ENCODE measurements at regions not wholly inside any gene's neighbourhood (a gene's known extent, or its start where the extent isn't known, plus 50 kb on each side); places are given as distances from the start of the nearest gene placed in this dataset.
"Not testable (repeated sequence)": the region's sequence is repeated elsewhere in the genome, so short reads cannot be mapped to it uniquely, and the experiment has no call there.

- not testable (repeated sequence) for H3K9me3 Mint-ChIP-seq; H3K4me3 Mint-ChIP-seq; DNase-seq (ENCODE audit: extremely low spot score, unreplicated experiment); H3K27ac Mint-ChIP-seq; H3K27me3 Mint-ChIP-seq; H3K36me3 Mint-ChIP-seq
- H3K4me1 Mint-ChIP-seq (ENCODE audit: unreplicated experiment): peaks cover 16% of the 10 kb centered on the region
Observed at GRCh38 chr10:46095943-46096342, 49.9 kb upstream of the MSMB start.

- Mint-ChIP-seq H3K27me3 (peaks cover 4% of the 10 kb centered on the region), H3K4me3 (no peak overlapping the region), H3K27ac (no peak overlapping the region), H3K9me3 (no peaks in the 10 kb centered on the region), H3K36me3 (no peaks in the 10 kb centered on the region), H3K4me1 (ENCODE audit: unreplicated experiment) (peaks cover 16% of the 10 kb centered on the region)
- no peak for TF ChIP-seq CTCF (conservative IDR thresholded peaks at IDR 0.05)
- DNase-seq (ENCODE audit: extremely low spot score, unreplicated experiment): no peak
Observed at GRCh38 chr10:46096446-46096845, 50.4 kb upstream of the MSMB start.

- no peaks in the 10 kb centered on the region for H3K9me3 Mint-ChIP-seq
- no peak for DNase-seq (ENCODE audit: extremely low spot score, unreplicated experiment)
- H3K4me3 Mint-ChIP-seq: peak overlapping the region; percentile 18
- TF ChIP-seq CTCF (conservative IDR thresholded peaks at IDR 0.05): no peak
- H3K27me3 Mint-ChIP-seq: peaks cover 4% of the 10 kb centered on the region
- no peak overlapping the region for H3K27ac Mint-ChIP-seq
- H3K36me3 Mint-ChIP-seq: no peaks in the 10 kb centered on the region
- peaks cover 16% of the 10 kb centered on the region for H3K4me1 Mint-ChIP-seq (ENCODE audit: unreplicated experiment)
Observed at GRCh38 chr10:46096909-46097575, 51.0 kb upstream of the MSMB start.

GRCh38 chr10:46097576-46098317 lies 51.7 kb upstream of the MSMB start:
- H3K4me1 Mint-ChIP-seq (ENCODE audit: unreplicated experiment): peaks cover 16% of the 10 kb centered on the region
- peaks cover 4% of the 10 kb centered on the region for H3K27me3 Mint-ChIP-seq
- TF ChIP-seq CTCF (conservative IDR thresholded peaks at IDR 0.05): no peak
- peak overlapping the region; percentile 20 for H3K4me3 Mint-ChIP-seq
- H3K36me3 Mint-ChIP-seq: no peaks in the 10 kb centered on the region
- H3K9me3 Mint-ChIP-seq: no peaks in the 10 kb centered on the region
- no peak overlapping the region for H3K27ac Mint-ChIP-seq
- no peak for DNase-seq (ENCODE audit: extremely low spot score, unreplicated experiment)

- no peaks in the 10 kb centered on the region for H3K9me3 Mint-ChIP-seq
- H3K4me3 Mint-ChIP-seq: no peak overlapping the region
- H3K27me3 Mint-ChIP-seq: peaks cover 4% of the 10 kb centered on the region
- DNase-seq (ENCODE audit: extremely low spot score, unreplicated experiment): no peak
- no peak for TF ChIP-seq CTCF (conservative IDR thresholded peaks at IDR 0.05)
- H3K4me1 Mint-ChIP-seq (ENCODE audit: unreplicated experiment): peaks cover 16% of the 10 kb centered on the region
- no peak overlapping the region for H3K27ac Mint-ChIP-seq
- H3K36me3 Mint-ChIP-seq: no peaks in the 10 kb centered on the region
Observed at GRCh38 chr10:46098386-46098785, 52.3 kb upstream of the MSMB start.

- DNase-seq (ENCODE audit: extremely low spot score, unreplicated experiment); H3K36me3 Mint-ChIP-seq; H3K4me3 Mint-ChIP-seq; H3K27me3 Mint-ChIP-seq; H3K9me3 Mint-ChIP-seq; H3K27ac Mint-ChIP-seq: not testable (repeated sequence)
- peaks cover 16% of the 10 kb centered on the region for H3K4me1 Mint-ChIP-seq (ENCODE audit: unreplicated experiment)
Observed at GRCh38 chr10:46098925-46099324, 52.9 kb upstream of the MSMB start.

Data from type B pancreatic cell (in vitro differentiated cells).